Adrenal gland (tissue), 5 donors: ENCODE measurements at regions not wholly inside any gene's neighbourhood (a gene's known extent, or its start where the extent isn't known, plus 50 kb on each side); places are given as distances from the start of the nearest gene placed in this dataset.

ENCODE experiments used
- CTCF ChIP-seq, 6 experiments: fragments of 450-650 bp in 4 of 6; fragments of 200-600 bp in 2 of 6; sonication (generic) in 1 of 6; IDR thresholded peaks; 1 replicate in 5 of 6; 2 replicates in 1 of 6; pipeline versions ENCODE4 v1.5.1 to v1.8.0; 2016 to 2021; ENCODE audit warnings: antibody characterized with exemption in 6 of 6, mild to moderate bottlenecking in 2 of 6, moderate library complexity in 1 of 6
- POLR2A ChIP-seq, 2 donors: fragments of 450-650 bp; IDR thresholded peaks; one replicate each; pipeline ENCODE4 v1.6.1; 2017; ENCODE audit warnings: antibody characterized with exemption in 2 of 2, mild to moderate bottlenecking in 2 of 2, moderate library complexity in 1 of 2
- donor health status: DM: no; HTN: no; CAD: no.

DNA sequence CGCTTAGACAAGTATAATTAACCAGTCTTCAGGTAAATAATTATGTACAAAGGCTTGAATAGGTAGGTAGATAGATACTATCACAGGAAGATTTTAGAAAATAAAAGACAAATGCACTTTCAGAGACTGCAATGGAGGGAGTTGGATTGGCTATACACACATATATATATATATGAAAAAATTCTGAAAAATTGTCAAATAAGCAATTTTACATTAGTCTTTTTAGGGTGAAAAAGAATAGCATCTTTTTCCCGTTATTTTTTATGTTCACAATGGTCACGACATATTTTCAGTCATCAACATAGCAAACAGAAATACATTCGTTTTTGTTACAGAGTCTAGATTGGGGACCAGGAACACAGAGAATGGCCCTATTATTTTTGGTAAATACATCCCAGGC, 385.9 kb upstream of the ACTRT1 start:
- TF ChIP-seq POLR2A (IDR thresholded peaks at IDR 0.05) = no peak
- TF ChIP-seq CTCF (IDR thresholded peaks at IDR 0.05) = no peak
